ENCODE measurements at regions not wholly inside any gene's neighbourhood (a gene's known extent, or its start where the extent isn't known, plus 50 kb on each side); places are given as distances from the start of the nearest gene placed in this dataset.

- Histone ChIP-seq H2AK5ac (ENCODE audit: insufficient read length, low read length) (no peak overlapping the region), H3T11ph (ENCODE audit: low read length) (no peak overlapping the region), H4K91ac (ENCODE audit: insufficient read length, low read depth, low read length) (no peak overlapping the region), H3K4me2 (ENCODE audit: insufficient read depth, insufficient read length, low read length) (no peak overlapping the region), H3K56ac (ENCODE audit: insufficient read length, low read depth, low read length) (no peak overlapping the region), H3K23me2 (ENCODE audit: insufficient read length, low read depth, low read length, poor library complexity, severe bottlenecking) (no peaks in the 10 kb centered on the region), H3K4ac (ENCODE audit: low read depth, low read length) (no peak overlapping the region), H4K5ac (ENCODE audit: insufficient read length, low read depth, low read length) (no peak overlapping the region), H2AFZ (ENCODE audit: low read length) (no peak overlapping the region), H3K23ac (ENCODE audit: insufficient read length, low read depth, low read length) (no peak overlapping the region), H3K9me3 (ENCODE audit: control insufficient read depth, low read depth, low read length) (no peaks in the 10 kb centered on the region), H3K27me3 (ENCODE audit: insufficient read depth, low read length) (no peaks in the 10 kb centered on the region), H2BK5ac (ENCODE audit: insufficient read length, low read length) (no peak overlapping the region), H2BK20ac (ENCODE audit: low read depth, low read length, poor library complexity, severe bottlenecking) (no peak overlapping the region), H3K14ac (ENCODE audit: insufficient read depth, low read length) (no peak overlapping the region), H4K20me1 (ENCODE audit: control insufficient read depth, insufficient read depth, insufficient read length) (no peaks in the 10 kb centered on the region), H3K27ac (ENCODE audit: insufficient read length, low read depth, low read length) (no peak overlapping the region), H2BK120ac (ENCODE audit: low read depth, low read length, poor library complexity, severe bottlenecking) (no peak overlapping the region), H3K18ac (ENCODE audit: insufficient read length, low read depth, low read length) (no peak overlapping the region), H3K79me2 (ENCODE audit: insufficient read depth, low read length) (no peaks in the 10 kb centered on the region), H4K8ac (replicated peaks; ENCODE audit: insufficient read length, low read depth, low read length) (no peak overlapping the region), H3K4me1 (ENCODE audit: insufficient read depth, low read length) (no peaks in the 10 kb centered on the region), H3K9ac (ENCODE audit: extremely low read depth, insufficient read length, low read length) (no peak overlapping the region), H3K79me1 (ENCODE audit: insufficient read depth, low read depth, low read length, poor library complexity, severe bottlenecking) (no peaks in the 10 kb centered on the region), H2BK12ac (ENCODE audit: insufficient read length, low read depth, low read length) (no peak overlapping the region), H2BK15ac (ENCODE audit: low read depth, low read length) (no peak overlapping the region)
- H3K36me3 Mint-ChIP-seq (ENCODE audit: insufficient read depth in 1 of 3, low read depth in 3 of 3): peaks cover under 1 to 13% (median 3%) of the 10 kb centered on the region in 3 experiments; a peak in 4 of 7 replicates
- WGBS (ENCODE audit: extremely low coverage, insufficient read length, low lambda C conversion rate): no CpG with 5 or more reads among the region's 1 CpG
- H3K9me3 Mint-ChIP-seq: peaks cover 7 to 9% of the 10 kb centered on the region in 2 experiments; a peak in 4 of 5 replicates
- no peak for TF ChIP-seq CTCF (conservative IDR thresholded peaks at IDR 0.05)
- H3K27ac Mint-ChIP-seq: no peak overlapping the region
- H3K27me3 Mint-ChIP-seq (ENCODE audit: low read depth): no peaks in the 10 kb centered on the region
- H3K4me1 Mint-ChIP-seq: no peaks in the 10 kb centered on the region
- no peak for DNase-seq
- H3K4me3 Mint-ChIP-seq: no peak overlapping the region
Measured at GRCh38 chr5:12284604-12285003, 380.4 kb upstream of the CTNND2 start.
